ENCODE measurements at regions not wholly inside any gene's neighbourhood (a gene's known extent, or its start where the extent isn't known, plus 50 kb on each side); places are given as distances from the start of the nearest gene placed in this dataset.

GRCh38 chr6:137704802-137705159 is 162.3 kb upstream of the TNFAIP3 start:
- TF ChIP-seq, protein P1, sequence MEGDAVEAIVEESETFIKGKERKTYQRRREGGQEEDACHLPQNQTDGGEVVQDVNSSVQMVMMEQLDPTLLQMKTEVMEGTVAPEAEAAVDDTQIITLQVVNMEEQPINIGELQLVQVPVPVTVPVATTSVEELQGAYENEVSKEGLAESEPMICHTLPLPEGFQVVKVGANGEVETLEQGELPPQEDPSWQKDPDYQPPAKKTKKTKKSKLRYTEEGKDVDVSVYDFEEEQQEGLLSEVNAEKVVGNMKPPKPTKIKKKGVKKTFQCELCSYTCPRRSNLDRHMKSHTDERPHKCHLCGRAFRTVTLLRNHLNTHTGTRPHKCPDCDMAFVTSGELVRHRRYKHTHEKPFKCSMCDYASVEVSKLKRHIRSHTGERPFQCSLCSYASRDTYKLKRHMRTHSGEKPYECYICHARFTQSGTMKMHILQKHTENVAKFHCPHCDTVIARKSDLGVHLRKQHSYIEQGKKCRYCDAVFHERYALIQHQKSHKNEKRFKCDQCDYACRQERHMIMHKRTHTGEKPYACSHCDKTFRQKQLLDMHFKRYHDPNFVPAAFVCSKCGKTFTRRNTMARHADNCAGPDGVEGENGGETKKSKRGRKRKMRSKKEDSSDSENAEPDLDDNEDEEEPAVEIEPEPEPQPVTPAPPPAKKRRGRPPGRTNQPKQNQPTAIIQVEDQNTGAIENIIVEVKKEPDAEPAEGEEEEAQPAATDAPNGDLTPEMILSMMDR (IDR thresholded peaks at IDR 0.05; ENCODE audit: low read depth, low read length, missing input control), result no peak
- TF ChIP-seq RAD21 (IDR thresholded peaks at IDR 0.05) (no peak), JUND (IDR thresholded peaks at IDR 0.05) (no peak), ZBTB33 (IDR thresholded peaks at IDR 0.05) (no peak), MAX (IDR thresholded peaks at IDR 0.05) (no peak), ATF3 (IDR thresholded peaks at IDR 0.05) (no peak)
- TF ChIP-seq, protein P2, sequence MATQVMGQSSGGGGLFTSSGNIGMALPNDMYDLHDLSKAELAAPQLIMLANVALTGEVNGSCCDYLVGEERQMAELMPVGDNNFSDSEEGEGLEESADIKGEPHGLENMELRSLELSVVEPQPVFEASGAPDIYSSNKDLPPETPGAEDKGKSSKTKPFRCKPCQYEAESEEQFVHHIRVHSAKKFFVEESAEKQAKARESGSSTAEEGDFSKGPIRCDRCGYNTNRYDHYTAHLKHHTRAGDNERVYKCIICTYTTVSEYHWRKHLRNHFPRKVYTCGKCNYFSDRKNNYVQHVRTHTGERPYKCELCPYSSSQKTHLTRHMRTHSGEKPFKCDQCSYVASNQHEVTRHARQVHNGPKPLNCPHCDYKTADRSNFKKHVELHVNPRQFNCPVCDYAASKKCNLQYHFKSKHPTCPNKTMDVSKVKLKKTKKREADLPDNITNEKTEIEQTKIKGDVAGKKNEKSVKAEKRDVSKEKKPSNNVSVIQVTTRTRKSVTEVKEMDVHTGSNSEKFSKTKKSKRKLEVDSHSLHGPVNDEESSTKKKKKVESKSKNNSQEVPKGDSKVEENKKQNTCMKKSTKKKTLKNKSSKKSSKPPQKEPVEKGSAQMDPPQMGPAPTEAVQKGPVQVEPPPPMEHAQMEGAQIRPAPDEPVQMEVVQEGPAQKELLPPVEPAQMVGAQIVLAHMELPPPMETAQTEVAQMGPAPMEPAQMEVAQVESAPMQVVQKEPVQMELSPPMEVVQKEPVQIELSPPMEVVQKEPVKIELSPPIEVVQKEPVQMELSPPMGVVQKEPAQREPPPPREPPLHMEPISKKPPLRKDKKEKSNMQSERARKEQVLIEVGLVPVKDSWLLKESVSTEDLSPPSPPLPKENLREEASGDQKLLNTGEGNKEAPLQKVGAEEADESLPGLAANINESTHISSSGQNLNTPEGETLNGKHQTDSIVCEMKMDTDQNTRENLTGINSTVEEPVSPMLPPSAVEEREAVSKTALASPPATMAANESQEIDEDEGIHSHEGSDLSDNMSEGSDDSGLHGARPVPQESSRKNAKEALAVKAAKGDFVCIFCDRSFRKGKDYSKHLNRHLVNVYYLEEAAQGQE (IDR thresholded peaks at IDR 0.05), result no peak
